ENCODE measurements at regions not wholly inside any gene's neighbourhood (a gene's known extent, or its start where the extent isn't known, plus 50 kb on each side); places are given as distances from the start of the nearest gene placed in this dataset.

DNA sequence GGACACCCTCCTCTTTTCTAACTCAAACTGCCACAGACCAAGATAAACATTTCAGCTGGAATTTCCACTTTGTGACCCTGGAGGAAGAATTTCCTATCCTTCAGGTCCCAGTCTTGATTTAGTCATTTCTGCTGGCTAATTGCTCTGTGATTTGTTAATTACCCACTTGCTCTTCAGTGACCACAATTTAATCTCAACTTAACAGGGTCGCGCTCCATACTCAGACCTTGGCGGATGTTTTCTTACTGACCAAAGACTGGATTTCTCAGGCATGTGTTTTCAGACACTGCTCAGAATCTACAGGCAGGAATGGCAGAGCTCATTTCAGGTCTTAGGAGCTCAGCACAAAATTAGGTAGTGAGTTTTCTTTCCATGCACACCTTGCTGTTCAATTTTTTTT, 188.9 kb downstream of the ASMT start:
- FAIRE-seq = no peak
- Histone ChIP-seq H2AFZ (ENCODE audit: low read length) (no peak overlapping the region), H3K9ac (ENCODE audit: insufficient read depth, low read depth, low read length) (no peak overlapping the region), H3K27me3 (ENCODE audit: control insufficient read depth in 1 of 2, insufficient read depth in 2 of 2, low read length in 2 of 2) (no peaks in the 10 kb centered on the region), H4K20me1 (ENCODE audit: insufficient read depth, low read length) (no peaks in the 10 kb centered on the region), H3K4me3 (replicated peaks in 1 of 3; ENCODE audit: insufficient read depth in 1 of 3, low read depth in 2 of 3, low read length in 3 of 3) (no peak overlapping the region), H3K27ac (ENCODE audit: extremely low read length, insufficient read depth, low read length) (no peak overlapping the region), H3K4me2 (ENCODE audit: low read depth, low read length) (no peak overlapping the region), H3K4me1 (ENCODE audit: insufficient read depth, low read length) (peaks cover 7% of the 10 kb centered on the region; the same call in 1 of the 2 replicates), H3K9me3 (ENCODE audit: low read length) (no peaks in the 10 kb centered on the region), H3K79me2 (ENCODE audit: insufficient read depth, low read length) (no peaks in the 10 kb centered on the region), H3K36me3 (replicated peaks in 1 of 2; ENCODE audit: control insufficient read depth in 1 of 2, insufficient read depth in 2 of 2, low read length in 2 of 2) (no peaks in the 10 kb centered on the region)
- CTCF ChIA-PET (ENCODE audit: low intra/inter-chr PET ratio, low total read pairs) = no interaction called here
- 90% methylated on average over 3 of the region's 3 CpGs for WGBS (ENCODE audit: low lambda C conversion rate)
- POLR2A ChIA-PET = no interaction called here
- no peak for ATAC-seq
- intact Hi-C loops (cut with micrococcal nuclease; ENCODE audit: unreplicated experiment) (no loop called here), in situ Hi-C loops (cut with HindIII; ENCODE audit: extremely low pct_ligation_motif_present, low pct_unique_long_range_greater_than_20kb) (no loop called here)
- BruUV-seq (replicated peaks) = no TSS peak
- TF ChIP-seq ZNF510 (CRISPR knock-in tag; IDR thresholded peaks at IDR 0.05; ENCODE audit: low read depth) (no peak), ZNF598 (CRISPR knock-in tag; IDR thresholded peaks at IDR 0.05; ENCODE audit: borderline replicate concordance) (no peak)
- TF ChIP-seq, protein P1, sequence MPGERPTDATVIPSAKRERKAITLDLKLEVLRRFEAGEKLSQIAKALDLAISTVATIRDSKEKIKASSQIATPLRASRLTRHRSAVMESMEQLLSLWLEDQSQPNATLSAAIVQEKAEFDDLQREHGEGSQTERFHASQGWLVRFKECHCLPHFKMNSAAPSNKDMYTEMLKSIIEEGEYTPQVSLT (CRISPR knock-in tag; IDR thresholded peaks at IDR 0.05; ENCODE audit: borderline replicate concordance, low read depth) = no peak
- DNase-seq (ENCODE audit: low spot score) = no peak

DNA sequence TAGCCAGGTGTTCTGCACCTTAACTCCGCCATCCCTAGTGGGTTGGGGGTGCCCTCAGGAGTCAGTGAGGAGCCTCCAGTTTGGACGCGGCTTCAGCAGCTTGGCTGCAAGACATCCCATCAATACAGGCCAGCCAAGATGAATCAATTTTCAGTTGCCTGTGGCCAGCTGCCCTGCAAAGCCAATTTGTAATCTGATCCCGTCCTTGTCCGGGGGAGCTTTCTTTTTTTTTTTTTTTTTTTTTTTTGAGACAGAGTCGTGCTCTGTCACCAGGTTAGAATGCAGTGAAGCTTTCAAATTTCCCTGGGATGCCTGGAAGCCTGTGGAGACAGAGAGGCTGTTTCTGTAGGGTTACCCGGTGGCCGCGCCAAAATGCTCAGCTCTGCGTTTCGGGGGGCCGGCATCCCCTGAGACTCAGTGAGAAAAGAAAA, 192.5 kb downstream of the ASMT start:
- FAIRE-seq (no peak), ATAC-seq (no peak; the same call in 2 of the 3 replicates), DNase-seq (ENCODE audit: low spot score) (no peak)
- Histone ChIP-seq H3K9me3 (ENCODE audit: low read length) (no peaks in the 10 kb centered on the region), H3K9ac (ENCODE audit: insufficient read depth, low read depth, low read length) (no peak overlapping the region), H3K79me2 (ENCODE audit: insufficient read depth, low read length) (no peaks in the 10 kb centered on the region), H3K4me1 (ENCODE audit: insufficient read depth, low read length) (no peaks in the 10 kb centered on the region), H2AFZ (ENCODE audit: low read length) (no peak overlapping the region), H3K4me2 (ENCODE audit: low read depth, low read length) (no peak overlapping the region), H3K27me3 (ENCODE audit: control insufficient read depth in 1 of 2, insufficient read depth in 2 of 2, low read length in 2 of 2) (no peaks in the 10 kb centered on the region), H3K36me3 (replicated peaks in 1 of 2; ENCODE audit: control insufficient read depth in 1 of 2, insufficient read depth in 2 of 2, low read length in 2 of 2) (no peaks in the 10 kb centered on the region), H4K20me1 (ENCODE audit: insufficient read depth, low read length) (no peaks in the 10 kb centered on the region), H3K4me3 (replicated peaks in 1 of 3; ENCODE audit: insufficient read depth in 1 of 3, low read depth in 2 of 3, low read length in 3 of 3) (no peak overlapping the region), H3K27ac (ENCODE audit: extremely low read length, insufficient read depth, low read length) (no peak overlapping the region)
- intact Hi-C loops (cut with micrococcal nuclease; ENCODE audit: unreplicated experiment) (no loop called here), in situ Hi-C loops (cut with HindIII; ENCODE audit: extremely low pct_ligation_motif_present, low pct_unique_long_range_greater_than_20kb) (no loop called here)
- no TSS peak for BruUV-seq (replicated peaks)
- POLR2A ChIA-PET = no interaction called here
- CTCF ChIA-PET (ENCODE audit: low intra/inter-chr PET ratio, low total read pairs) = no interaction called here
- TF ChIP-seq, protein P2, sequence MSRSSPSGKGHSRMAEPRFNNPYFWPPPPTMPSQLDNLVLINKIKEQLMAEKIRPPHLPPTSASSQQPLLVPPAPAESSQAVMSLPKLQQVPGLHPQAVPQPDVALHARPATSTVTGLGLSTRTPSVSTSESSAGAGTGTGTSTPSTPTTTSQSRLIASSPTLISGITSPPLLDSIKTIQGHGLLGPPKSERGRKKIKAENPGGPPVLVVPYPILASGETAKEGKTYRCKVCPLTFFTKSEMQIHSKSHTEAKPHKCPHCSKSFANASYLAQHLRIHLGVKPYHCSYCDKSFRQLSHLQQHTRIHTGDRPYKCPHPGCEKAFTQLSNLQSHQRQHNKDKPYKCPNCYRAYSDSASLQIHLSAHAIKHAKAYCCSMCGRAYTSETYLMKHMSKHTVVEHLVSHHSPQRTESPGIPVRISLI (CRISPR knock-in tag; IDR thresholded peaks at IDR 0.05; ENCODE audit: borderline replicate concordance) = peak; percentile 53
- 0 out of 2 replicates have a peak, but pooled peaks have one; percentile 43 for TF ChIP-seq SIX1 (CRISPR knock-in tag; IDR thresholded peaks at IDR 0.05; ENCODE audit: borderline replicate concordance)
- TF ChIP-seq, protein P3, sequence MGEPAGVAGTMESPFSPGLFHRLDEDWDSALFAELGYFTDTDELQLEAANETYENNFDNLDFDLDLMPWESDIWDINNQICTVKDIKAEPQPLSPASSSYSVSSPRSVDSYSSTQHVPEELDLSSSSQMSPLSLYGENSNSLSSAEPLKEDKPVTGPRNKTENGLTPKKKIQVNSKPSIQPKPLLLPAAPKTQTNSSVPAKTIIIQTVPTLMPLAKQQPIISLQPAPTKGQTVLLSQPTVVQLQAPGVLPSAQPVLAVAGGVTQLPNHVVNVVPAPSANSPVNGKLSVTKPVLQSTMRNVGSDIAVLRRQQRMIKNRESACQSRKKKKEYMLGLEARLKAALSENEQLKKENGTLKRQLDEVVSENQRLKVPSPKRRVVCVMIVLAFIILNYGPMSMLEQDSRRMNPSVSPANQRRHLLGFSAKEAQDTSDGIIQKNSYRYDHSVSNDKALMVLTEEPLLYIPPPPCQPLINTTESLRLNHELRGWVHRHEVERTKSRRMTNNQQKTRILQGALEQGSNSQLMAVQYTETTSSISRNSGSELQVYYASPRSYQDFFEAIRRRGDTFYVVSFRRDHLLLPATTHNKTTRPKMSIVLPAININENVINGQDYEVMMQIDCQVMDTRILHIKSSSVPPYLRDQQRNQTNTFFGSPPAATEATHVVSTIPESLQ (CRISPR knock-in tag; conservative IDR thresholded peaks at IDR 0.05) = no peak
- WGBS (ENCODE audit: low lambda C conversion rate) = 4% methylated on average over 9 of the region's 12 CpGs

Data from HepG2 (cell line).